Body of pancreas (tissue), 4 donors: ENCODE measurements at regions not wholly inside any gene's neighbourhood (a gene's known extent, or its start where the extent isn't known, plus 50 kb on each side); places are given as distances from the start of the nearest gene placed in this dataset.

Source experiments
- CTCF ChIP-seq, 7 experiments: fragments of 450-650 bp in 4 of 7; fragments of 200-600 bp in 3 of 7; sonication (generic) in 3 of 7; IDR thresholded peaks; one replicate each; pipeline ENCODE4 v1.5.1; 2016 to 2019; ENCODE audit warnings: antibody characterized with exemption in 7 of 7
- POLR2A ChIP-seq, 3 donors: fragments of 450-650 bp; IDR thresholded peaks; one replicate each; pipeline ENCODE4 v1.6.1; 2016; ENCODE audit warnings: antibody characterized with exemption in 3 of 3, mild to moderate bottlenecking in 2 of 3

- TF ChIP-seq CTCF (IDR thresholded peaks at IDR 0.05) = no peak
- no peak for TF ChIP-seq POLR2A (IDR thresholded peaks at IDR 0.05)
These were observed 100.3 kb upstream of the FGF16 start for GRCh38 chrX:77346859-77347258.
